ENCODE measurements at regions not wholly inside any gene's neighbourhood (a gene's known extent, or its start where the extent isn't known, plus 50 kb on each side); places are given as distances from the start of the nearest gene placed in this dataset.
"Not testable (repeated sequence)": the region's sequence is repeated elsewhere in the genome, so short reads cannot be mapped to it uniquely, and the experiment has no call there.

DNA sequence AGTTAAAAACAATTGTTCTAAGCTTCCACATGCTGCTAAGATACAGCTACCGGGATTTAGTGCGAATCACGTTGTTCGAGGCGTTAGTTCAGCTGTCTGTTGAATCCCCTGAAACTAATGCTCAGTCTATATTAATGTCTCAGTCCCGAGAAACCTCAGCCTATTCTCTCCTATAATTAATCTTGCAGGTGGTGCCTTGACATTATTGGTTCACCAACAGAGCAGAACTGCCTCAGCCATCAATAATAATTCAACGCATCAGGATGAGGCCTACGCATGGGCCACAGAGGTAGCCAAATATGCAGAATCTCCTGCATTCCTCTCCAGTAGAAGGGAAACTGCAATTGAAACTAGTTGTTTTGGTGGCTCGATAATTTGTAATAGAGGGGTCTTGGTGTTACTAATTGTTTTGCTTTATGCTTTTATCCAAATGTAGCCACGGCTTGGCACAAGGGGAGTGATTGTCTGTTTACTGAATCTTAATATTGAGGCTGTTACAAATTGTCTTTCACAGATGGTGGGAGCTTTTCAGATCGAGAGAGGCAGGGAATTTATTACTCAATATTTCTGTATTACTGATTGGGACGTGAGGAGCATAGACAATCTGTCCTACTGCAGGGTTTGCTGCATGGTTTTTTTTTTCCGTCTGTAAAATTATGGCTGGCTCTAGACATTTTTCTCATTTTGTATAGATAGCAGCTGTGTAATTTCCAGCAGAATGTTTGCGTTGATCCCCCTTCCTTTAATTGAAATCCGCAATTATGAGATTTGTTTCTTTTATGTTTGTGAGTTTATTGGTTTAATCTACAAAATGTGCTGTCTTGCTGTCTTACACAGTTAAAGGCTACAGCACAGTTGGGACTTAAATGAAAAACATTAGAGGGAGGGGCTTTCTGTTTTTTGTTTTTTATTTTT, 1036.5 kb upstream of the NOVA1 start:
- H3K9me3 Mint-ChIP-seq = peaks cover 6% of the 10 kb centered on the region
- H3K27me3 Mint-ChIP-seq = no peaks in the 10 kb centered on the region
- no peak overlapping the region for H3K27ac Mint-ChIP-seq
- DNase-seq = no peak
- no peak overlapping the region for H3K4me3 Mint-ChIP-seq
- H3K36me3 Mint-ChIP-seq = no peaks in the 10 kb centered on the region
- no peaks in the 10 kb centered on the region for H3K4me1 Mint-ChIP-seq

DNA sequence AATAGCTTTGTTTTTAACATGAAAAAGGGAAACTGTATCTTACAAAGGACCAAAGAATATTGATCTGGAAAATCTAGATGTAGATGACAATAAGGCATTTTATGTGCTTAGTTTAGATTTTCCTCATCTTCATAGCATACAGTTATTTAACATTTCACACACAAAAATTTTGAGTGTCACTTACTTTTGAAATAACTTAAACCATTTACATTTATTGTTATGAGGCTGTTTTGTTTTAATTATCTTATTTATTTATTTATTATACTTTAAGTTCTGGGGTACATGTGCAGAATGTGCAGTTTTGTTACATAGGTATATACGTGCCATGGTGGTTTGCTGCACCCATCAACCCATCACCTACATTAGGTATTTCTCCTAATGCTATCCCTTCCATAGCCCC, 1042.9 kb upstream of the NOVA1 start:
- H3K27me3 Mint-ChIP-seq, DNase-seq, H3K27ac Mint-ChIP-seq, H3K4me1 Mint-ChIP-seq, H3K36me3 Mint-ChIP-seq, H3K4me3 Mint-ChIP-seq, H3K9me3 Mint-ChIP-seq: not testable (repeated sequence)

DNA sequence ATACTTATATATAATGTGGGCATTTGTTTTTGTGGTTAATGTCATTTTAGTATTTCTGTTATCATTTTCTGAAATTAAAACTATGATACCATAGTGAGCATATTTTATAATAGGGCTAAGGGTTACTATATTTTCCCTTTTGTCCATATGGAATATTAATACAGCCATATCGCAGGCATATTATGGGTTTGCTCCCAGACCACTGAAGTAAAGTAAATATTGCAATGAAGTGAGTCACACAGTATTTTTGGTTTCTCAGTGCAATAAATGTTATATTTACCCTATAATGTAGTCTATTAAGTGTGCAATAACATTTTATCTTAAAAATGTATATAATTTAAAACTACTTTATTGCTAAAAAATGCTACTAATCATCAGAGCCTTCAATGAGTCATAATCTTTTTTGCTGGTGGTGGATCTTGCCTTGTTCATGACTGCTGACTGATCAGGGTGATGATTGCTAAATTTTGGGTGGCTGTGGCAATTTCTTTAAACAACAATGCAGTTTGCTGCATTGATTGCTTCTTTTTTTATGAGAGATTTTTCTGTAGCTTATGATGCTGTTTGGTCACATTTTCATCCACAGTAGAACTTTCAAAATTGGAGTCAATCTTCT, 1044.5 kb upstream of the NOVA1 start:
- Mint-ChIP-seq H3K27me3 (no peaks in the 10 kb centered on the region), H3K4me1 (no peaks in the 10 kb centered on the region), H3K36me3 (no peaks in the 10 kb centered on the region), H3K27ac (no peak overlapping the region), H3K4me3 (no peak overlapping the region), H3K9me3 (peaks cover 11% of the 10 kb centered on the region)
- DNase-seq = no peak

DNA sequence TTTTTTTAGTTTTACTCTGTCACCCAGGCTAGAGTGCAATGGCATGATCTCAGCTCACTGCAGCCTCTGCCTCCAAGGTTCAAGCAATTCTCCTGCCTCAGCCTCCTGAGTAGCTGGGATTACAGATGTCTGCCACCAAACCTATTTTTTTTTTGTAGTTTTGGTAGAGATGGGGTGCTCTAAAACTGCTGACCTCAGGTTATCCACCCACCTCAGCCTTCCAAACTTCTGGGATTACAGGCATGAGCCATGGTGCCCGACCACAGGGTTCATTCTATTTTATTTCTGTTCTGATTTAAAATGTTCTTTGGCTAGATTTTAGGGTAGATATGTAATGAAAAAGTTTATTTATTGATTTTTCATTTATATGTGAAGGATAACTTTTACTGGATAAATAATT, 1062.8 kb upstream of the NOVA1 start:
- Mint-ChIP-seq H3K27me3 (no peaks in the 10 kb centered on the region), H3K4me3 (no peak overlapping the region), H3K27ac (no peak overlapping the region), H3K36me3 (no peaks in the 10 kb centered on the region), H3K4me1 (no peaks in the 10 kb centered on the region), H3K9me3 (peaks cover 28% of the 10 kb centered on the region)
- DNase-seq = no peak

DNA sequence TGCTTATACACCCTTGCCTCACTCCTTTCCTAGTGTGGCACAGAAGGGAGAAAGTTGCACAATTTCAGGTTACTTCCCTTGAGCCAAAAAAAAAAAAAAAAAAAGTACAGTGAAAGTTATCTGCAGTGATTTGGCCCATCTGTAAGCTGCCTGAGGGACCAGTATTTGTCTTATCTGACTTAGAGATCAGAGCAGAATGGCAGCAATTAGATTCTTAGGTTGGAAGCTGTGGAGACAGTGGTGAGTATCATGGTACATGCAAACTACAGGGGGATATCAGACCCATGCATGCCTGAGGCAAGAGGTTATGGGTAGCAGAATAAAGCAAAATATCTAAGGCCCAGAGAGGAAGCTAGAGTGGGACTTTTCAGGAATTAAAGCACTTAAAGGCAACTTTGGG, 1070.7 kb upstream of the NOVA1 start:
- no peak for DNase-seq
- Mint-ChIP-seq H3K27ac (no peak overlapping the region), H3K4me3 (no peak overlapping the region), H3K9me3 (peaks cover 10% of the 10 kb centered on the region), H3K4me1 (no peaks in the 10 kb centered on the region), H3K27me3 (no peaks in the 10 kb centered on the region), H3K36me3 (no peaks in the 10 kb centered on the region)

DNA sequence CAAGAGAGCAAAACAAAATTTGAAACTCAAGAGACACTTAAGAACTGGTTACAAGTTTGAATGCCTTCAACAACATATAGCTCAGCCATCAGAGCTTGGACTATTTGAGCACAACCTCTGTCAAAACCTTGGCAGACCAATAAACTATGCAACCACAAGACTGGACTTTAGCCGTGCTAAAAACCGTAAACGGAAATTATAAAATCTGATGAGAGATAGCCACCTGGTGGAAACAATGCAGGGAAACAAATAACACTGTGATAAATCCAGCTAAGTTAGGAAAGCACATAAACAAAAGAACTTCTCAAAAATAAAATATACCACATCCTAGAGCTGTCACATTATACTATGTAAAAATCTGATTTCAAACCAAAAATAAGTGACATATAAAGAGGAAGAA, 1074.2 kb upstream of the NOVA1 start:
- peaks cover 10% of the 10 kb centered on the region for H3K9me3 Mint-ChIP-seq
- no peak for DNase-seq
- H3K4me3 Mint-ChIP-seq = no peak overlapping the region
- H3K27me3 Mint-ChIP-seq = no peaks in the 10 kb centered on the region
- H3K4me1 Mint-ChIP-seq = no peaks in the 10 kb centered on the region
- H3K27ac Mint-ChIP-seq = no peak overlapping the region
- H3K36me3 Mint-ChIP-seq = no peaks in the 10 kb centered on the region

DNA sequence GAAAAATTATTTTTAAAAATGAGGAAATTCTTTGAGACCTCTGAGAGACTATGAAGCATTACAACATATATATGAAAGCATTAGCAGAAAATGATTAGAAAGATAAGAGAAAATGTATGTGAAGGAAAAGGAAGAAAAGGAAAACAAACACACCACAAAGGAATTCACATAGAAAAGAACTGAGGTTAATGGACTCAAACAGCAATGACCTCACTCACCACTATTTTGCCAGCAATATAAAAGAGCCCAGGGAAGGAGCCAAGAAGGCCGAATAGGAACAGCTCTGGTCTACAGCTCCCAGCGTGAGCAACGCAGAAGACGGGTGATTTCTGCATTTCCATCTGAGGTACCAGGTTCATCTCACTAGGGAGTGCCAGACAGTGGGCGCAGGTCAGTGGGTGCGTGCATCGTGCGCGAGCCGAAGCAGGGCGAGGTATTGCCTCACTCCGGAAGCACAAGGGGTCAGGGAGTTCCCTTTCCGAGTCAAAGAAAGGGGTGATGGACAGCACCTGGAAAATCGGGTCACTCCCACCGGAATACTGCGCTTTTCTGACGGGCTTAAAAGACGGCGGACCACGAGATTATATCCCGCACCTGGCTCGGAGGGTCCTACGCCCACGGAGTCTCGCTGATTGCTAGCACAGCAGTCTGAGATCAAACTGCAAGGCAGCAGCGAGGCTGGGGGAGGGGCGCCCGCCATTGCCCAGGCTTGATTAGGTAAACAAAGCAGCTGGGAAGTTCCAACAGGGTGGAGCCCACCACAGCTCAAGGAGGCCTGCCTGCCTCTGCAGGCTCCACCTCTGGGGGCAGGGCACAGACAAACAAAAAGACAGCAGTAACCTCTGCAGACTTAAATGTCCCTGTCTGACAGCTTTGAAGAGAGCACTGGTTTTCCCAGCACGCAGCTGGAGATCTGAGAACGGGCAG, 1075.2 kb upstream of the NOVA1 start:
- H3K4me3 Mint-ChIP-seq, H3K4me1 Mint-ChIP-seq, H3K27me3 Mint-ChIP-seq, DNase-seq, H3K36me3 Mint-ChIP-seq, H3K27ac Mint-ChIP-seq: not testable (repeated sequence)
- peaks cover 10% of the 10 kb centered on the region for H3K9me3 Mint-ChIP-seq

DNA sequence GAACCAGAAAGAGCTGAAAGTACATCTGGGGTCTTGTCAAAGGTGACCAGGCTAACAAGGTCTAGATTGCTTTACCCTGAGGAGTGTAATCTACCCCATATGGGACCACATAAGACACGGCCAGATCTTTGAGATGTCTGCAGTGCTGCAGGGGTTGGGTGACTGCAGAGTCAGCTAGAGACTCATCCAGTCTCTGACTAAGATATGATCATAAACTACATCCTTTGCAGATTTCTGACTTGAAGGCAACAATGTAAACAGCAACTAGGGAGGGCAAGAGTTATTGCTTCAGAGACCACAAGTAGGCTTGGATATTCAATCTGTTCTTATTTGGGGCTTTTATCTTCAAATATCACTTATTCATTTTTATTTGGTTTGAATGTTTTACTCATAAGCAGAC, 1080.5 kb upstream of the FOXG1 start:
- H3K4me3 Mint-ChIP-seq = no peak overlapping the region
- no peaks in the 10 kb centered on the region for H3K27me3 Mint-ChIP-seq
- H3K9me3 Mint-ChIP-seq = peaks cover 12% of the 10 kb centered on the region
- no peak for DNase-seq
- no peak overlapping the region for H3K27ac Mint-ChIP-seq
- no peaks in the 10 kb centered on the region for H3K4me1 Mint-ChIP-seq
- H3K36me3 Mint-ChIP-seq = no peaks in the 10 kb centered on the region

DNA sequence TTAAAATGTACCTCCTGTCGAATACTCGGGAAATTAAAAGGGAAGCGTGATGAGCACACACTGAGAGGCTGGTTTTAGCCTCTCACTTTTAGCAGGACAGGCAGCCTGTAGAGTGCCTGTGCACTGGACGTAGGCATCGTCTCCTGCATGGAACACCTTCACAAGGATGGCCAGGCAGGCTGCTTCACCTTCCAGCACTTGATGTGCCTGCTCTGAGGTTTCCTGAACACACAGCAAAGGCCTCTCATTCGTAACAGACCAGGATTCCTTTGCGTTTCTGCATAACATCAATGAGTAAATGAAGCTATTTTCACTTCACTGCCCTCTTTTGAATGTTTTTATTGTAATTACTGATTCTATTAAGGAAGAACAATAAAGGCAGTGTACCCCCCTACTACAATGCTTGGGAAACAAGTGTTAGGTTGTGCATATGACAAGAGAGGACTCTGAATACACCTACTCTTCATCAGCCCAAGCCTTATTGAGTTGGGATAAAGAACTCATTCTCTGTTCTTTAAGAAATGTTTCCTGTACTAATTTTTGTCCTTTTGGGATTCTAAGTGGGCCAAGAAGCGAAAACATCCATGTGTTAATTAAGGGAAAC, 1077.6 kb upstream of the FOXG1 start:
- Mint-ChIP-seq H3K4me1 (no peaks in the 10 kb centered on the region), H3K9me3 (peaks cover 10% of the 10 kb centered on the region), H3K27ac (no peak overlapping the region), H3K4me3 (no peak overlapping the region), H3K36me3 (no peaks in the 10 kb centered on the region), H3K27me3 (no peaks in the 10 kb centered on the region)
- no peak for DNase-seq

DNA sequence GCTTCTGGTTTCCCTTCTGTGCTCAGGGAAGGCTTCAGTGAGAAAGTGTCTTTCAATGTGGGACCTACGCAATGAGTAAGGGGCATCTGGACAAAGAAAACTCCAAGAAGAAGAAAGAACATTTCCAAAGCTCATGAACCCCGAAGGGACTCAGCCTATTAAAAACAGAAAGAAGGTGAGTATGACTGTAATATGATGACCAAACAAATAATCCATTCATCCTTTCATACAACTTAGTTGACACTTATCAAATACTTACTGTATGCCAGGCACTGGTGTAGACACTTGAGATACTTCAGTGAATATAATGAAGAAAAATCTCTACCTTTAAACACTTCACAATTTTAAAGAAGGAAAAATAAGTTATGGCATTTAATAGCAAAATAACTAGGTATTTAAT, 1054.2 kb upstream of the FOXG1 start:
- Mint-ChIP-seq H3K36me3 (no peaks in the 10 kb centered on the region), H3K9me3 (peaks cover 21% of the 10 kb centered on the region), H3K27ac (no peak overlapping the region), H3K4me1 (no peaks in the 10 kb centered on the region), H3K4me3 (no peak overlapping the region), H3K27me3 (no peaks in the 10 kb centered on the region)
- no peak for DNase-seq

DNA sequence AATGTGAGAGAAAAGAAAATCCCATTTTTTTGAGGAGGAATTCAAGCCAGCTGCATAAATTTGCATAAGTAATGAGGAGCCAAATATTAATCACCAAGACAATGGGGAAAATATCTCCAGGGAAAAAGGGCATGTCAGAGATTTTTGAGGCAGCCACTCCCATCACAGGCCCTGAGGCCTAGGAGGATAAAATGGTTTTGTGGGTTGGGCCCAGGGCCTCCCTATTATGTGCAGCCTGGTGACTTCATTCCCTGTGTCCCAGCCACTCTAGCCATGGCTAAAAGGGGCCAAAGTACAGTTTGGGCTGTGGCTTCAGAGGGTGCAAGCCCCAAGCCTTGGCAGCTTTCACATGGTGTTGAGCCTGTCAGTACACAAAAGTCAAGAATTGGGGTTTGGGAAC, 1051.0 kb upstream of the FOXG1 start:
- Mint-ChIP-seq H3K9me3 (peaks cover 24% of the 10 kb centered on the region), H3K4me3 (no peak overlapping the region)

DNA sequence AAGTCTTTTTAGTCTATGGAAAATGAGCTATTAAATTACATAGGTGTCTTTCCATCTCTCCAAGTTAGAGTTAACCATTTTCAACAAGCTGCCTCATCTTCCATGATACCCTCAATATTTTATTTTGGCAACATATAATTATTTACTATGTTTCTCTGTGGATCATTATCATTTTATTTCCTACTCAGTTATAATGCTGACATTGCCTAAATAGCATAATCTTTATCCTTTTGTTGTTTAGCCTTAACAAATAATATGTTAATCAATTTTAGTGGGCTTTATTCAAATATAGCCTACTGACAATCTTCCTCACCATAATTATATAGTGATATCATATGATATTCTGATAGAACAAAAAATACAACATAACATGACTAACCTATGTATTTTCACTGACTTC, 1044.8 kb upstream of the FOXG1 start:
- Mint-ChIP-seq H3K4me1 (no peaks in the 10 kb centered on the region), H3K4me3 (no peak overlapping the region), H3K36me3 (no peaks in the 10 kb centered on the region), H3K27ac (no peak overlapping the region), H3K27me3 (no peaks in the 10 kb centered on the region), H3K9me3 (peaks cover 12% of the 10 kb centered on the region)
- no peak for DNase-seq

More for the DNA sequence above, 1051.0 kb upstream of the FOXG1 start:
- Mint-ChIP-seq H3K4me1 (no peaks in the 10 kb centered on the region), H3K36me3 (no peaks in the 10 kb centered on the region), H3K27me3 (no peaks in the 10 kb centered on the region), H3K27ac (no peak overlapping the region)
- DNase-seq = no peak

DNA sequence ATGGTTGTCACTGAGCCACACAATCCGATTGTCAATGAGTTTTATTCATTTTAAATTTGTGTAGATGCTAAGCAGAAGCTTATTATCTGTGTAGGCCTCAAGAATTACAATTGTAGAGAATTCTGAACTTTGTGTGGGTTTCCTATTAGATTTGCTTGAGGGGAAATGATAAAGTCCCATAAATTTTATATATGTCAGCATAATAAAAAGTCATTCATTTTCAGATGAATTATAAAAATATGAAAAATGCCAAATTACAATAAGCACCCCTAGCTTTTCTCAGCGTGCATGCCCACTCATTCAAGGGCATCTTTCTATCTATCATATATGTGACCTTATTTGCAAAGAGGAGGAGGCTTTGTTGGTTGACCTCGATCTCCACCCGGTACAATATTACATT, 1041.1 kb upstream of the FOXG1 start:
- Mint-ChIP-seq H3K36me3 (no peaks in the 10 kb centered on the region), H3K27me3 (no peaks in the 10 kb centered on the region), H3K4me1 (no peaks in the 10 kb centered on the region), H3K4me3 (no peak overlapping the region), H3K27ac (no peak overlapping the region), H3K9me3 (peaks cover 9% of the 10 kb centered on the region)
- no peak for DNase-seq

DNA sequence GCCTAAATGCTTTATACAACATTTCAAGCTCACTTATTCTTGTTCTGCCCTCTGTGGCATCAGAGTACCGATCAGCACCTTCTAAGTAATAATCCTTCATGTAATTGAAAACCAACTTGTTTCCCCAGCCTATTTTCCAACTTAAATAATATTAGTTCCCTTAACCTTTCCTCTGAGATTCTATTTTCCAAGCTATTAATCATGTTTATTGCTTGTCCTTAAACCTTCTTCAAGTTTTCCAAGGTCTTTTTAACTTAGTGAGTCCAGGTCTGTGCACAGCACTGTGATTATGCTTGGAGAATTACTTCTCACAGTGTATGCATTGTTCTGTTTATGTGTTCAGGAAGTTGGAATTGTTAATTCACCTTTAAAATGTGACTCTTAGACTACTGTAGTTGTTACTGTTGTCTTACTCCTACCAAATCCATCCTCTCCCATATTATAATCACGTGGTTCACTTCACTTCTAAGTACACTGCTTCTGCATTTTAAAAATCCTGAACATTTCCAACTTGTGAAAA, 1039.3 kb upstream of the FOXG1 start:
- Mint-ChIP-seq H3K9me3 (peaks cover 9% of the 10 kb centered on the region), H3K36me3 (no peaks in the 10 kb centered on the region), H3K4me3 (no peak overlapping the region), H3K27me3 (no peaks in the 10 kb centered on the region), H3K27ac (no peak overlapping the region), H3K4me1 (no peaks in the 10 kb centered on the region)
- no peak for DNase-seq

DNA sequence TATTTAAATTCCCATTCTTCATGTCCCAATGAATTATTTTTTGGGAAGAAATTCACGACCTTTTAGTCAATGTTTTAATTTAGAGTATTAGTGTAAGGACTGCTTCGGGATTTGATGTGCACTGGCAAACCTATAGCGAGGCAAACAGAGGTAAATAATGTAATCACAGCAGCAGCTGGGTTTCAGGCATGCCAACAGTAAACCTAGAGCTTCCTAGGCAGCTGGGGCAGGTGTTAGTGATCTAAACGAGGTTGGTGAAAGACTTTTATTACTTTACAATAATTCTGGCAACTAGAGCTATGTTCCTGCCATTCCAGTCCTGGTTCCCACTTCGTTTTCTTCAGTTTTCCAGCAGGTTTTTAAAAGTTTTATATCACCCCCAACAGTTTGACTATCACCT, 1036.4 kb upstream of the FOXG1 start:
- H3K4me1 Mint-ChIP-seq = no peaks in the 10 kb centered on the region
- H3K9me3 Mint-ChIP-seq = peaks cover 6% of the 10 kb centered on the region
- no peak overlapping the region for H3K27ac Mint-ChIP-seq
- no peaks in the 10 kb centered on the region for H3K36me3 Mint-ChIP-seq
- H3K4me3 Mint-ChIP-seq = no peak overlapping the region
- DNase-seq = no peak
- H3K27me3 Mint-ChIP-seq = no peaks in the 10 kb centered on the region

Measured in activated naive CD8-positive, alpha-beta T cell treated with anti-CD3 and anti-CD28 coated beads for 36 hours (primary cell).